Fibroblast of skin of back (primary cell): ENCODE measurements at regions not wholly inside any gene's neighbourhood (a gene's known extent, or its start where the extent isn't known, plus 50 kb on each side); places are given as distances from the start of the nearest gene placed in this dataset.
"Not testable (repeated sequence)": the region's sequence is repeated elsewhere in the genome, so short reads cannot be mapped to it uniquely, and the experiment has no call there.

Source experiments
- DNase-seq: peaks from one replicate; pipeline ENCODE4 v3.0.0-alpha.2; 2013

- DNase-seq: no peak
Observed at GRCh38 chr18:70981400-70982140, 692.7 kb downstream of the SOCS6 start.

- no peak for DNase-seq
Observed at GRCh38 chr18:70973626-70974025, 684.8 kb downstream of the SOCS6 start.

DNA sequence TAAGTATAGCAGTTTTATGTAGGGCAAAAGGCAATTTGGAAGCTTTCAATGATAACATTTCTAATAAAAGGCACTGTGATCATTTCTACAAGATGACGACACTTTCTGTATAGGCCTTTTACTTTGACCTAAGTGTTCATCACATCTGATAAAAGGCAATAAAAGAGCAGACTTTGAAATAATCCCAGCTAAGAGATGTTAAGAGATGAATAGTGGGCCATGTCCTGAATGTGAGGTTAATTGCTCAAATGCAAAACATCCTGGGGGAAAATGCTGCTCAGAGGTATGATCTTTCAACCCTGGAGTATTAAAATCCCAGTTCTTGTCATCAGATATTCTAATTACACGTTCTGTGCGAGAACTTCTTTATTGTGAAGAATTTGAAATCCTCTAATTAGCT is 677.6 kb downstream of the SOCS6 start:
- no peak for DNase-seq

DNA sequence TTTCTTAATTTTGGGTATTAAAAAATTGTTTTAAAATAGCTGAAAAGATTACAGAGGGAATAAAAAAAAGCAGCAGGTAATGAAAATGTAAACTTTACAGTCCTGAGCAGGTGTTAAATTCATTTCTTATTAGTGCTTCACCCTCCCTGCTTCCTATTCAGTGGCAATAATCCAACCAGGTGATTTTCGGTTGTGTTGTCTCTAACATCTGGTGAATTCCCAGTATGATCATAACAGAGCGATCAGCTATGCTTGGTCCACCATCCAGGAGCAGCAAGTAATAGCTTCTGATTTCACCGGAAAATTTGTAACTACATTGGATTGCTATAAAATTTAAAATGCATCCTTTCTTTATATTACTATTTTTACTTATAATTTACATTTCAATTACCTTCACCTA is 673.1 kb downstream of the SOCS6 start:
- DNase-seq: no peak

- DNase-seq: no peak
Observed at GRCh38 chr18:70956554-70956953, 667.7 kb downstream of the SOCS6 start.

DNA sequence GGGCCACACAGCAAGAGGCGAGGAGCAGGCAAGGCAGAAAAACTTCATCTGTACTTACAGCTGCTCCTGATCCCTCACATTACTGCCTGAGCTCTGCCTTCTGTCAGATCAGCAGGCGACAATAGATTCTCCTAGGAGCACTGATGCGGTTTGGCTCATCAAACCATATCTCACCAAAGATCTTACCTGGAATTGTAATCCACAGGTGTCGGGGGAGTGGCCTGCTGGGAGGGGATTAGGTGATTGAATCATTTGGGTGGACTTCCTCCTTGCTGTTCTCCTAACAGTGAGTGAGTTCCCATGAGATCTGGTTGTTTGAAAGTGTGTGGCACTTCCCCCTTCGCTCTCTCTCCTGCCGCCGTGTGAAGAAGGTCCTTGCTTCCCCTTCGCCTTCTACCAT is 647.3 kb downstream of the SOCS6 start:
- no peak for DNase-seq

- peak; percentile 12 for DNase-seq
Observed at GRCh38 chr18:70931942-70932814, 643.3 kb downstream of the SOCS6 start.

GRCh38 chr18:70920840-70921374 is 632.1 kb downstream of the SOCS6 start:
- no peak for DNase-seq

DNA sequence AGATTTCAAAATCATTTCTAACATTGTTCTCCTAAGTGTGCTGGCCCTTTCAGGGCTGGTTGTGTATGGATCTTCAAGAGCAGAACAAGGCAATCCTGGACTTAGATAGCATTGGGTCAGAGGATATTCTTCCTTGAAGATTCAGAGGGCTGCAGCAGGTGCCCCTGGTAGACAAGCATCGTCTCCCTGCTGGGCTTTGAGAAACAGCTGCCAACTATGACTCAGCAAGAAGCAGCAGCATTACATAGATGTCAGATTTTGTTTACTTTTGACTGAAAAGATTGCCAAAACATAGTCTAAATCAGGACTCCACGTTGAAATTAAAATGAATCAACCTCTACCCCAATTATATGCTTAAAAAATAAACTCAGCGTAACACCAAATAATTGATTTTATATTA is 618.8 kb downstream of the SOCS6 start:
- DNase-seq: no peak

DNA sequence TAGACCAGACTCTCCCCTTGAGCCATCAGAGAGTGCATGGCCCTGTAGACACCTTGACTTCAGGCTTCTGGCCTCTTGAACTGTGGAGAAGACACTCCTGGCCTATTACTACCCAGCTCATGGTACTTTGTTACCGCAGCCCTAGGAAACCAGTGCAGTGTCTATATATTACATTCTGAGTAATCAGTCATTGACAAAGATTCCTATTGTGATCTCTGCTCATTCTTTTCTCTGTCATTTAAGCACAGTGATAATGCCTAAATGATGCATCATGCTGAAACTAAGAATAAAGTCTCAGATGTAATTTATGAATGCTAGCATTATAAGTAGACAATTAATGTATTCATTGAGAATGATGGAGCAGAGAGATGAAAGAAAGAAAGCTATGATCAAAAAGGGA is 603.5 kb downstream of the SOCS6 start:
- DNase-seq: no peak

DNA sequence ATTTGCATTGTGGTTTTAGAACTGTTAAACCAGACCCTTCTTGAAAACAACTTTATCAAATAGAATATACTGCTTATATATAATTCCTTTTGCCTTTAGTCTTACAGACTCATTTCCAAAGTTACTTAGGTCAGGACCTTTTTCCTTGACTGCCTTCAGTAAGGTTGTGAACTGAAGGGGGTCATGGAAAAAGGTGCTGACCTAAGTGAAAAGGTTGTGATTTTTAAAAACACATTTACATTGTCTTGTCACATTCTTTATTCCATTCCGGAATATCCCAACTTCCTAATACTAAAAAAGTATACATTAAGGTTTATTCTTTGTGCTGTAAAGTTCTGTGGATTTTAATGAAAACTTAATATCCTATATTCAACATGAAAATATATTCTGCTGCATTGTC is 581.4 kb downstream of the SOCS6 start:
- no peak for DNase-seq

GRCh38 chr18:70848329-70848728 is 559.5 kb downstream of the SOCS6 start:
- DNase-seq: no peak

GRCh38 chr18:70840649-70841048 is 551.8 kb downstream of the SOCS6 start:
- no peak for DNase-seq

DNA sequence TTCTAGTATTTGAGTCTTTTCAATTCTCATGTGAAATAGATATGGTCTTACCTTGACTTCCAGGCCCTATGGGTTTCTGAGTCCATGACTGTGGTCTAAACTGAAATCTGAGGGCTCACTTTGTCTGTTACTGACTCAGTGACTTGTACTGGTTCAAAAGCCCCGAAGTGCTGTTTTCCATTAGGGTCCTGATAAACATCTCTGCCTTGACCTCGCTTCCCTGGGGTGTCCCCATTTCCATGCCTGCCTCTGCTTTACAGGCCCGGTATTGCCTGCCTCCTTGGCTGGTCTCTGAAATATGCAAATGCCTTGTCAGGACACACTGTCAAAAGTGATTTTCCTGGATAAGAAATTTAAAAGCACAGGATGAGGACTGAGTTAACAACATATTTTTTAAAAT is 538.8 kb downstream of the SOCS6 start:
- DNase-seq: no peak

DNA sequence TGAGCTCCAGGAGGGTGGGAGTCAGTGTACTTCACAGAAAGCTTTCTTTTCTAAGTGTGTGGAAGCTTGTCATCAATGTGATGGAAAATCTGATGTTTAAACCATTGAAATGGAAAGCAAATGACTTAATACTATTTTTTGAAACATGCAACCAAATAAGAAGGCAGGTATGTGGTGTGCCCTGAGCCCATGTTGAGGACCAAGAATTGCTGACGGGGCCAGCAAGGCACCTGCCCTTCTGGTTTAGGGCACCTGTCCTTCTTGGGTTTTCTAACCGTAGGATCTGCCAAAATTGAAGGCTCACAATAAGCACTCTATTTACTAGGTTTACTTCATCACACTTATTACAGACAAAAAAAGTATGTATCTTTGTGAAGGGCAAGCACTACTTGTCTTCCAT is 537.7 kb downstream of the SOCS6 start:
- DNase-seq: no peak

DNA sequence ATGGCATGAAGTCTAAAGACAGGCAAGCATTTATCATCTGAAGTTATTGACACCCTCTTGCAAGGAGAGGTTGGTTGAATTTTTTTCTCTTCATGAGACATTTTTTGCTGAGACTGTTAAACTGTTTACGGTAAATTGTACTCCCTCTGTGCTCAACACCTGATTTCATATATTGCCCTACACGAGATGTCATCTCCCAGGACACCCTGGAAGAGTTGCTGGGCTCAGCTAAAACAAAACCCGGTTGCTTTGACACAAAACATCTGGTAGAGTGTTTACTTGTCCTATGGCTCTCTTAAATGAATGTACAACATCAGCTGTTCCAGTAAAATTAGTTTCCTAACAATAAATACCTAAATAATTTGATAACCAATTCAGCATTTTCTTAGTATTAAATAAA is 533.8 kb downstream of the SOCS6 start:
- DNase-seq: no peak

- DNase-seq: no peak
Observed at GRCh38 chr18:70822117-70822516, 533.3 kb downstream of the SOCS6 start.

GRCh38 chr18:70808481-70809056 is 519.7 kb downstream of the SOCS6 start:
- no peak for DNase-seq

DNA sequence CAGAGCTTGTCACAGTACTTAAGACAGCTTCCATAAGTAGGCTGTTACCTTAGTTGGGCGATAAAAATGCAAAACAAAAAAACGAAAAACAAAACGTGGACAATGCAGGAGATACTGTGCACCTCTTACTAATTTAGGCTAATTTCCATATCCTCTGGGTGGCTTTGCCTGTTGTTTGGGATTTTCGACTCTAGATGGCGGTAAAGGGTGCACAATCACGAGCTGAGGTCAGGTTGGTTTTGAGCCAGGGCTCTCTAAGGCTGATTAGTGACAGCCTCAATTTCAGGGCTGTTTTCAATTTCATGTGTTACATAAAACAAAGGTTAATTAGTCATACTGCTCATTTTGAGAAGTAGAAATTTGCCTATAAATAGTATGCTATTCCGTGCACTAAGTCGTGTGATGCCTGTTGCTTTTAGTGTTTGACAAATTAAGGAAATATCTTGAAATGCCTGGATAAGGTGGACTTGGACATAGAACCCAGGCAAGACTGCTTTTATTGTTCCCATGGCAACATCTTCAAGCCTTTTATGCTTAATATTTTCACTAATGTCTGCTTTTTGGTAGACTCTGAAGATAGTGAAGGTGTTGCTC is 493.1 kb downstream of the SOCS6 start:
- peak; percentile 46 for DNase-seq

DNA sequence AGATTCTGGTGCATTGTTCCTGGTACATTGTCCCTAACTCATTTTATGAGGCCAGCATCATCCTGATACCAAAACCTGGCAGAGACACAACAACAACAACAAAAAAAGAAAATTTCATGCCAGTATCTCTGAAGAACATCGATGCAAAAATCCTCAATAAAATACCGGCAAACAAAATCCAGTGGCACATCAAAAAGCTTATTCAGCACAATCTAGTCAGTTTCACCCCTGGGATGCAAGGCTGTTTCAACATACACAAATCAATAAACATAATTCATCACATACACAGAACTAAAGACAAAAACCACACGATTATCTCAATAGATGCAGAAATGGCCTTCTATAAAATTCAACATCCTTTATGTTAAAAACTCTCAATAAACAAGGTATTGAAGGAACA is 477.4 kb downstream of the SOCS6 start:
- not testable (repeated sequence) for DNase-seq

DNA sequence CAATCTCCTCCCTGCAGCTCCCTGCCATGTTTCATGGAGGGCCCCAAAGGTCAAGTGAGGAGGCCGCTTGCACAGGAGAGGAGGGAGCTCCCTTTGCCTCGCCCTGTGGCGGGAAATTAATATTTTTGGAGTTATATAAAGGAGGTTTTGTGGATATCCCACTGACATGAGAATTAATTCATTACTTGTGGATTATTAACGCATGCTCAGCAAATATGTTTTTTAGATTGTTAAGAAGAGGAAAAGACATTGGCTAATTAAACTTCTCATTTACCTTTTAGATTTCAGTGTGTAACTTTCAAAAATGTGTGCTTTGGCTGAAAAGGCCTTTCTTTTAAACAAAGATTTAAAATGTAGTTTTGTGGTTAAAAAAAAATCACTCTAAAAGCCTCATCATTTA is 474.0 kb downstream of the SOCS6 start:
- no peak for DNase-seq

GRCh38 chr18:70758780-70759179 is 469.9 kb downstream of the SOCS6 start:
- no peak for DNase-seq

- DNase-seq: no peak
Observed at GRCh38 chr18:70754486-70754885, 465.6 kb downstream of the SOCS6 start.
